Astrocyte of the hippocampus (primary cell): ENCODE measurements at regions not wholly inside any gene's neighbourhood (a gene's known extent, or its start where the extent isn't known, plus 50 kb on each side); places are given as distances from the start of the nearest gene placed in this dataset.

Source experiments
- DNase-seq: peaks from one replicate; pipeline ENCODE4 v3.0.0; 2011; ENCODE audit warnings: low read depth, low spot score

DNA sequence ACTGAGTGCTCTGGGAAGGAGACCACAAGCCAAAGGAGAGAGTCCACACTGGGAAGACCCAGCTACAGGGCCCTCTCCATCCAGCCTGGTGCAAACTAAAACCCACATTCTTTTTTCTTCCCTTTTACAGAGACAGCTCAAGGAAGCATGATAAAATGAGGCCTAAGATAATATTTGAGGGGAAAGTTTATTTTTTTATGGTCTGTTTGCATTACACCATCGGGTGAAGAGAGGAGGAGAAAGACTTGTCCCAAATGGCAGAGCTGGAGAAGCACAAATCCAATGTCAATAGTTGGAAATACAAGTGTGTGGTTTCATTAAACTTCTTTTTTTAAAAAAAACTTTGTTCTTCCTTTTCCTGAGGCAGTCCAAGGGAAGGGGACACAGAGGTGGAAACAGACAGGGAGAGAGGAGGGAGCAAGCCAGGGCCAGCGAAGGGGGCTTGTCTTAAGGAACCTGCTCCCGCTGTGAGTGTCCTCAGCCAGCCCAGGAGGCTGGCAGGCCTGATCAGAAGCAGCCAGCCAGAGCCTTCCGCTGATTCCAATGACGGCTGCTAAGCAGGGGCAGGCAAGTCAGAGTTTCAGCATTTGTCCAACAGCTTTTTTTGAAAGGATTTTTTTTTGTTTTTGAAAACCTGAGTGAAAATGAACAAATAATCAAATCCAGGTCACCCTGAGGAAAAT, 203.8 kb upstream of the SIX2 start:
- no peak for DNase-seq

- DNase-seq: no peak
These were observed 202.4 kb upstream of the SIX2 start for GRCh38 chr2:45211636-45212035.

DNA sequence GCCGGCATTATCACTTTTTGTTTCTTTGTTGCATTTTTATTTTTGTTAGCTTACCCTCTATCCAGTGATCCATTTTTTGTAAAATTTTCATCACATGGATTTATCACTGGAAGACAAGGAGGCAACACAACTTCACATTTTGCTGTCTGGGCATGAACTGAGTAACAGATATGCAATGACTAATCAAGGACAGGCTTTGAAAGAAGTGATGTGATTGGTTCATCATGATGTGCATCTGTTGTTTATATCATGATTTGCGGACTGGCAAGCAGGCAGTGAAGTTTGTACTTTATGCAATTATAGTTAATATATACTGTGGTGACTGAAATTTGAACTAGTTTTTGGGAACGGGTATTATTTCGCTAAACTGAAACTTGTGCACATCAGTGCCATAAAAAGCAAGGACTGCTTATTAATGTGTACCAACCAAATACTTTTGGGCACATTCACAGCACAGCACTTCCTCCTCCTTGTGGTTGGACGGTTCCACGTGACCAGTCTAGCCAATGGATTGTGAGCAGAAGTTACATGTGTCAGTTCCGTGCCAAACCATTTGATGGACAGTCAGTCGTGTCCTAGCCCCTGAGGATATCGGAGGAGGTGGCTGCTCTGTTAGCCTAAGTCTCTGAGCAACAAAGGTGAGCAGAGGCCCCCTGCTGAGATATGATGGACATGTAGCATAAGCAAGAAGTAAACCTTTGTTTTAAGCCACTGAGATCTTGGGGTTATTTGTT, 201.4 kb upstream of the SIX2 start:
- no peak for DNase-seq

DNA sequence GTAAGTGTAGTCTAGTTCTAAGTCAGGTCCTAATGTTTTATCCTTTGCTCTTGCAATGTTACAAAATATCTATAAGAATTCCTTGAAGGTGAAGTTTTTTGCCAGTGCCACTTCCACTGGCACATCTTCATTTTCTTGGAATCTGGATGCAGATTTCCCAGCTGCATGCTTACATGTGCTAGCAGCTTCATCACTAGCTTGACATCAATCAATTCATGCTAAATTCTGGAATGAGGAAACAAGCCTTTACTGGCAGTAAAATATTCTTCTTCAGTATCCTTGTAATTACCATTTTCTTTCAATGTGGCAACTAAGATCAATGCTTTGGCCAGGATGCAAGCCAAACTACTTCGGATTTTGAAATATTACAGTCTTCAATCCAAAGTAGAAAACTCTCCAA, 200.6 kb upstream of the SIX2 start:
- DNase-seq: no peak

DNA sequence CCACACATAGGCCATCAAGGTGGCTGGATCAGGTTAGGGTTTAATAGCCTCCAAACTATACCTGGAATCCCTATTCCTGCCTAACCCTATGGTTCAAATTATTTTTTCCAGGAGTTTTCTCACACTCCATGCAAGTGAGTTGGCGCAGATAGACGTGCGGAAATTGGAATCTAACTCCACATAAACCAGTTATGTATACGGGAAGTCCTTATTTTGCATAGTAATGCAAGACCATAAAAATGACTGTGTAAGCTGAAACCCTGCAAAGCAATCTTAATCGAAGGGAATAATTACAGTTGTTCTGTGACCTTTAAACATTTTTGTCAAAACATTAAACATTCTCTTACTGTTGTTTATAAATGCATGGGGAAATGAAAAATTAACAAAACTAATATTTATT, 200.1 kb upstream of the SIX2 start:
- DNase-seq: no peak

- no peak for DNase-seq
These were observed 197.8 kb upstream of the SIX2 start for GRCh38 chr2:45207101-45207500.

GRCh38 chr2:45205985-45206384, 196.7 kb upstream of the SIX2 start:
- DNase-seq: no peak

GRCh38 chr2:45205480-45205879, 196.2 kb upstream of the SIX2 start:
- DNase-seq: no peak

DNA sequence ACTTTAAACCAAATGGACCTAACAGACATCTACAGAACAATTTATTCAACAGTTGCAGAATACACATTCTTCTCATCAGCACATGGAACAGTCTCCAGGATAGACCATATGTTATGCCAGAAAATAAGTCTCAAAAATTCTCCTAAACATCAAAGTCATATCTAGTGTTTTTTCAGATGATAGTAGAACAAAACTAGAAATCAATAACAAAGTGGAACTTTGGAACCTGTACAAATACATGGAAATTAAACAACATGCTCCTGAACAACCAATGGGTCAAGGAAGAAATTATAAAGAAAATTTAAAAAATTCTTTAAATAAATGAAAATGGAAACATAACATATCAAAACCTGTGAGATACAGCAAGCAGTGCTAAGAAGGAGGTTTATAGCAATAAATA, 194.1 kb upstream of the SIX2 start:
- no peak for DNase-seq

DNA sequence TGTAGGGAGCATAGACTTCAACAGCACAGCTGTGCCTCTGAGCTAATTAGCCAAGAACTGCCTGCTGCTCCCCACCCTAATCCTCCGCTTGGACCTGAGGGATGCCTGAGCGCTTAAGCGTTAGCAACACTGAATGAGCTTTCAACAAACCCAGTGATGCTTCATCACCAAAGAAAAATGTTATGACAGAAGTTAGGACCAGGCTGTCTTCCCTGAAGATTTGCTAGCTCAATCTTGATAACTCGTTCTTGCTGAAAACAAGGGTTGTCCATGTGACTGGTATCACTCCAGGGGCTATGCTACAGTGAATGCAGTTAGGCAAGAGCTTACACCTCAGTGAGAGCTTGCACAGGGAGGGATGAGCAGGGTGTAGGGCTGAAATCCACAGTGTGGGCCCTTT, 190.7 kb upstream of the SIX2 start:
- DNase-seq: no peak

- DNase-seq: no peak
These were observed 186.7 kb upstream of the SIX2 start for GRCh38 chr2:45195916-45196315.

DNA sequence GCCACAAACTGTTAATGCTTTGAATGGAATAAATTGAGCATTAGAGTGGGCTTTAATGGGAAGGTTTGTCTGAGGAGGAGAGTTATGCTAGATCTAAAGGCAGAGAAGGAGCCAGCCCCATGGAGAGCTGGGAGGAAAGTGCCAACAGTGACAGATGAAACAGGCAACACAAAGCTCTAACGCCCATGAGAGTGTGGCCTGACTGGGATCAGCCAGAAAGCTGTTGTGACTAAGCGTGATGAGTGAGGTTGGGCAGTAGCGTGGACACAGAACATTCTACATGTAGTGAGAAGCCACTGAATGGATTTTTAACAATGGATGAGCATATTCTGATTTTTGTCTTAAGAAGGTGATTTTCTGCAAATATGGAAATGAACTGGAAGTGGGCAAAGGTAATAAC, 185.3 kb upstream of the SIX2 start:
- DNase-seq: no peak

GRCh38 chr2:45193581-45193980, 184.3 kb upstream of the SIX2 start:
- no peak for DNase-seq

DNA sequence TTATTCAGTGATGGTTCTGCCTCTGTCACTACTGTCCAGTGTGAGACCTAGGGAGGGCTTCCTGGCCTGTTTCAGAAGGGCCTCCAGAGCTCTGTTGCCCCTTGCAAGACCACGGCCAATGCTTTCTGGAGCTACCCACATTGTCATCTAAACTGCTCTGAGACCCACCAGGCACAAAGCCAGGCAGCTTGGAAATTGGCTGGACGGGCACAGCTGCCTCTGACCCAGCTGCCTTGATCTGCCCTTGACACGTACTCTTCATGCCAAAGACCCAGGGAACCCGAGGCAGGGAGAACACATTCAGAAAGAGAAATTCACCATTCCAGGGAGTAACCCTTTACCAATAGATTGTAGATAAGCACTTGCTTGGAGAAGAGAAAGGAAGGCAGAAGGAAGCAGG, 183.7 kb upstream of the SIX2 start:
- DNase-seq: no peak

DNA sequence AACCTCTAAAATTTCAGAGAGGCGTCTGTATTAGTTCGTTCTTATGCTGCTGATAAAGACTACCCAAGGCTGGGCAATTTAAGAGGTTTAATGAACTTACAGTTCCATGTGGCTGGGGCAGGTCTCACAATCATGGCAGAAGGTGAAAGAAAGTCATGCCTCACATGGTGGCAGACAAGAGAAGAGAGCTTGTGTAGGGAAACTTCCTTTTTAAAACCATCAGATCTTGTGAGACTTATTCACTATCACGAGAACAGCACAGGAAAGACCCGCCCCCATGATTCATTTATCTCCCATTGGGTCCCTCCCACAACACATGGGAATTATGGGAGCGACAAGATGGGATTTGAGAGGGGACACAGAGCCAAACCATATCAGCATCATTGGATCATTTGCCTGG, 183.2 kb upstream of the SIX2 start:
- no peak for DNase-seq

GRCh38 chr2:45191976-45192375, 182.7 kb upstream of the SIX2 start:
- no peak for DNase-seq

GRCh38 chr2:45191146-45191863, 182.1 kb upstream of the SIX2 start:
- no peak for DNase-seq

DNA sequence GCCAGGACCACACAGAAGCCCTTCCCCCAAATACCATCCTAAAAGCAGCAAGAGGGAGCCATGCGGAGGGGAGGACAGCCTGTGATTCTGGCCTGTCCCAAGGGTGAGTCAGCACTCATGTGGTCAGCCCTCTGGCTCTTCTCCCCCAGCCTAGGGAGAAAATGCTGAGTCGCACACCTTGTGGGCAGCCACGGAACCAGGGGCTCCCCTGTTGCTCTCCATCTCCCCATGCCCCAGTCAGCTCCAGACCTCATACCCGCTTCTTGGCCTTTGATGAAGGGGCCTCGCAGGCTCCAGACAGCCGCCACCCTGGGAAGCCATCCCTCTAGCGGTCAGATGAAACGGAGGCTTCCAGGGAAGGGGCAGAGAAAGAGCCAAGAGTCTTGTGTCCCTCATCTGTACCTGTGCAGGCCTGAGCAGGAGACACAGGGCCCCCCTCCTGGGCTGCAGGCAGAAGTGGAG, 181.3 kb upstream of the SIX2 start:
- peak; percentile 53 for DNase-seq

- DNase-seq: peak; percentile 84
These were observed 175.4 kb upstream of the SIX2 start for GRCh38 chr2:45184606-45185005.

- DNase-seq: peak; percentile 31
These were observed 173.5 kb upstream of the SIX2 start for GRCh38 chr2:45182667-45183295.

- no peak for DNase-seq
These were observed 171.5 kb upstream of the SIX2 start for GRCh38 chr2:45180779-45181178.

DNA sequence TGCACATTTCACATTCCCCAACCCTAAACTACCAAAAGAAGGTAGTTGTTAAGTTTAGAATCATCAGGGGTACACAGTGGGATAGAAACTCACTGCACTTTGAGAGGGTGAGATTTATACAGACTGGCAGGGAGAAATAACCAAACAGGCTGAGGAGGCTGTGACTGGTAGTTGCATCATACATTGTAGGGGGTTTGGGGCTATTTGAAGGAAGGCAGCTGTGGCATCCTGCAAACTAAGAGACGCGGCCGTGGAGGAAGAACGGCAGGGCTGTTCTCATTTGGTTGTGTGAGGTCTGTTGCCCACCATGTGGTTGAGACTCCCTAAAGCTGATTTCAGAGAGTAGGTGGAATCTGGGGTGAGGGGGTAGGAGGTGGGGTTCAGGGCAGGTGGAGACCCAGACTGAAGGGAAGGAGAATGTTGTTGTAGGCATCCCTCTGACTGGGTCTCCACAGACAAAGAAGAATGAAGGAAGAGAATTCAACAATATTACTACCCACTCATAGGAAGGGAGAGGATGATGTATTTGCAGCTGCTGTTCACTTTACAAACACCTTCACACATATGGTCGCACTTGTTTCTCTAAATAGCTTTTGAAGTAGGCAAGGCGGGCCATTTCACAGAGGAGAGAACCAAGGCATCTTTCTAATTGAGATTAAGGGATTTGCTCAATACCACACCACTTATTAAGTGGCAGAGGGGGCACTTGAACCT, 170.9 kb upstream of the SIX2 start:
- DNase-seq: no peak
